Endodermal cell (in vitro differentiated cells): ENCODE measurements at regions not wholly inside any gene's neighbourhood (a gene's known extent, or its start where the extent isn't known, plus 50 kb on each side); places are given as distances from the start of the nearest gene placed in this dataset.

Experiments
- DNase-seq: peaks from one replicate; pipeline ENCODE4 v3.0.0-alpha.2; 2017
- H3K27ac ChIP-seq: 2 replicates; pipeline ENCODE4 v1.5.1; 2013; ENCODE audit warnings: mild to moderate bottlenecking, low read depth, low read length, moderate library complexity
- H3K27me3 ChIP-seq: 2 replicates; pipeline ENCODE4 v1.6.1; 2013; ENCODE audit warnings: mild to moderate bottlenecking, low read length, moderate library complexity; ENCODE audit not compliant: insufficient read depth, control insufficient read depth, poor library complexity, severe bottlenecking
- H3K36me3 ChIP-seq: 2 replicates; pipeline ENCODE4 v1.7.0; 2013; ENCODE audit warnings: mild to moderate bottlenecking, low read length, moderate library complexity; ENCODE audit not compliant: control insufficient read depth, insufficient read depth
- H3K4me1 ChIP-seq: one replicate; pipeline ENCODE4 v1.7.0; 2013; ENCODE audit warnings: low read length; ENCODE audit not compliant: control insufficient read depth, insufficient read depth
- H3K4me3 ChIP-seq: 2 replicates; pipeline ENCODE4 v1.5.1; 2013; ENCODE audit warnings: mild to moderate bottlenecking, low read length, moderate library complexity
- H3K9ac ChIP-seq: 2 replicates; pipeline ENCODE4 v1.6.1; 2013; ENCODE audit warnings: mild to moderate bottlenecking, low read length, moderate library complexity; ENCODE audit not compliant: poor library complexity, severe bottlenecking; ENCODE audit errors: extremely low read depth
- H3K9me3 ChIP-seq: 2 replicates; pipeline ENCODE4 v1.6.1; 2013; ENCODE audit warnings: mild to moderate bottlenecking, low read length, moderate library complexity; ENCODE audit not compliant: control insufficient read depth
- H3K27ac Mint-ChIP-seq: 2 replicates; pipeline ENCODE4 v1.8.0; 2020; ENCODE audit warnings: mixed read lengths
- H3K27me3 Mint-ChIP-seq: 2 replicates; pipeline ENCODE4 v1.8.0; 2021; ENCODE audit warnings: mild to moderate bottlenecking, mixed read lengths; ENCODE audit not compliant: insufficient read depth
- H3K36me3 Mint-ChIP-seq: 2 replicates; pipeline ENCODE4 v1.8.0; 2020; ENCODE audit warnings: low read depth, mixed read lengths
- H3K4me1 Mint-ChIP-seq: 2 replicates; pipeline ENCODE4 v1.8.0; 2020; ENCODE audit warnings: mixed read lengths
- H3K4me3 Mint-ChIP-seq: 2 replicates; pipeline ENCODE4 v1.8.0; 2020; ENCODE audit warnings: mild to moderate bottlenecking, moderate library complexity, mixed read lengths
- H3K9me3 Mint-ChIP-seq: 2 replicates; pipeline ENCODE4 v1.8.0; 2020; ENCODE audit warnings: mild to moderate bottlenecking, mixed read lengths
- CTCF ChIP-seq: fragments of 200-600 bp; sonication (generic); conservative IDR thresholded peaks from 2 replicates; pipeline ENCODE4 v1.5.0; 2021; ENCODE audit warnings: antibody characterized with exemption, mild to moderate bottlenecking
- WGBS, 2 experiments: methylation state at CpG; one replicate each; pipeline versions ENCODE4 v1.1.5 to v1.1.7; 2013; ENCODE audit warnings: missing lambda C conversion rate in 2 of 2, mixed read lengths in 1 of 2; ENCODE audit not compliant: insufficient coverage in 1 of 2, insufficient read length in 1 of 2; 5-methylcytosine and 5-hydroxymethylcytosine counted together

GRCh38 chr18:57219964-57220363 lies 73.1 kb downstream of the BOD1L2 start:
- Mint-ChIP-seq H3K9me3 (no peaks in the 10 kb centered on the region), H3K27ac (no peak overlapping the region), H3K4me1 (peaks cover 23% of the 10 kb centered on the region), H3K4me3 (no peak overlapping the region), H3K27me3 (no peaks in the 10 kb centered on the region), H3K36me3 (no peaks in the 10 kb centered on the region)
- H3K27ac ChIP-seq: no peak overlapping the region
- no peak overlapping the region for H3K4me3 ChIP-seq
- no peaks in the 10 kb centered on the region for H3K27me3 ChIP-seq
- no peaks in the 10 kb centered on the region for H3K36me3 ChIP-seq
- H3K9ac ChIP-seq: no peak overlapping the region
- TF ChIP-seq CTCF: no peak
- peaks cover 6% of the 10 kb centered on the region for H3K4me1 ChIP-seq
- no peaks in the 10 kb centered on the region for H3K9me3 ChIP-seq
- DNase-seq: no peak

DNA sequence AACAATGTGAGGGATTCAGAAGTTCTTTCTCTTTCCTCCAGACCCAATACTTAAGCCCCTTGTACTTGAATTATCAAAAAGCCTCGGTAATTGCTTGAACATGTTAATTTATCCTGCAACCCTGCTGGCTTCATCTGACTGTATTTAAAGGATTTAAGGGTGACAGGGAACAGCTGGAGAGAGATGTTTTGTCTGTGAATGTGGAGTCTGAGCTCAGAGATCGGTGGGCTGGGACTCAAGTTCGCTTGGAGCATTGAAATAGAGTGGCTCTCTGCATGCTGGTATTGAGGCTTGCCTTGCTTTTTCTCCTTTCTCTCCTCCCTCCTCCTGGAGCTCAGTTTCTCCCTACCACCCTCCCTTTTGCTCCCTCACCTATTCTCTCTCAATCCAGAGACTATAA lies 73.6 kb downstream of the BOD1L2 start:
- H3K27me3 Mint-ChIP-seq: no peaks in the 10 kb centered on the region
- Histone ChIP-seq H3K4me1 (peaks cover 6% of the 10 kb centered on the region), H3K36me3 (no peaks in the 10 kb centered on the region), H3K4me3 (no peak overlapping the region), H3K9me3 (no peaks in the 10 kb centered on the region), H3K9ac (no peak overlapping the region), H3K27ac (no peak overlapping the region), H3K27me3 (no peaks in the 10 kb centered on the region)
- TF ChIP-seq CTCF: no peak
- H3K4me1 Mint-ChIP-seq: peaks cover 23% of the 10 kb centered on the region
- 17 to 23% methylated on average over 3 of the region's 3 CpGs for WGBS, 2 experiments
- no peak overlapping the region for H3K27ac Mint-ChIP-seq
- no peaks in the 10 kb centered on the region for H3K36me3 Mint-ChIP-seq
- no peaks in the 10 kb centered on the region for H3K9me3 Mint-ChIP-seq
- H3K4me3 Mint-ChIP-seq: no peak overlapping the region
- no peak for DNase-seq

GRCh38 chr18:57220930-57221483 lies 74.1 kb downstream of the BOD1L2 start:
- Histone ChIP-seq H3K36me3 (no peaks in the 10 kb centered on the region), H3K9me3 (no peaks in the 10 kb centered on the region), H3K27me3 (no peaks in the 10 kb centered on the region), H3K4me1 (peaks cover 6% of the 10 kb centered on the region), H3K27ac (no peak overlapping the region), H3K9ac (no peak overlapping the region), H3K4me3 (no peak overlapping the region)
- no peak for TF ChIP-seq CTCF
- Mint-ChIP-seq H3K27me3 (no peaks in the 10 kb centered on the region), H3K36me3 (no peaks in the 10 kb centered on the region), H3K27ac (no peak overlapping the region), H3K9me3 (no peaks in the 10 kb centered on the region), H3K4me1 (peaks cover 23% of the 10 kb centered on the region), H3K4me3 (no peak overlapping the region)
- 83 to 84% methylated on average over 9 of the region's 9 CpGs for WGBS, 2 experiments
- peak; percentile 52 for DNase-seq
